ENCODE measurements at regions not wholly inside any gene's neighbourhood (a gene's known extent, or its start where the extent isn't known, plus 50 kb on each side); places are given as distances from the start of the nearest gene placed in this dataset.

- TF ChIP-seq CTCF (IDR thresholded peaks at IDR 0.05) = no peak
- no peak overlapping the region for H3K4me3 ChIP-seq
- no peaks in the 10 kb centered on the region for H3K27me3 ChIP-seq
- no peaks in the 10 kb centered on the region for H3K9me3 ChIP-seq
- no peak overlapping the region for H3K27ac ChIP-seq
- H3K4me1 ChIP-seq = no peaks in the 10 kb centered on the region
- no peak for DNase-seq (ENCODE audit: low spot score)
- no peaks in the 10 kb centered on the region for H3K36me3 ChIP-seq
These were observed 183.7 kb downstream of the MCHR2 start for GRCh38 chr6:99810295-99810694.

- no peak for TF ChIP-seq CTCF (IDR thresholded peaks at IDR 0.05)
These were observed 182.9 kb downstream of the MCHR2 start for GRCh38 chr6:99810942-99811620.

GRCh38 chr6:99811636-99812035 is 182.4 kb downstream of the MCHR2 start:
- no peaks in the 10 kb centered on the region for H3K9me3 ChIP-seq
- no peak overlapping the region for H3K27ac ChIP-seq
- no peaks in the 10 kb centered on the region for H3K27me3 ChIP-seq
- no peak overlapping the region for H3K4me3 ChIP-seq
- no peak for TF ChIP-seq CTCF (IDR thresholded peaks at IDR 0.05)
- H3K4me1 ChIP-seq = no peaks in the 10 kb centered on the region
- H3K36me3 ChIP-seq = no peaks in the 10 kb centered on the region
- no peak for DNase-seq (ENCODE audit: low spot score)

More at GRCh38 chr6:99810942-99811620, 182.9 kb downstream of the MCHR2 start:
- Histone ChIP-seq H3K27me3 (no peaks in the 10 kb centered on the region), H3K4me3 (no peak overlapping the region), H3K4me1 (no peaks in the 10 kb centered on the region), H3K27ac (no peak overlapping the region), H3K36me3 (no peaks in the 10 kb centered on the region), H3K9me3 (no peaks in the 10 kb centered on the region)
- no peak for DNase-seq (ENCODE audit: low spot score)

GRCh38 chr6:99813565-99813964 is 180.5 kb downstream of the MCHR2 start:
- no peaks in the 10 kb centered on the region for H3K27me3 ChIP-seq
- no peak overlapping the region for H3K27ac ChIP-seq
- no peaks in the 10 kb centered on the region for H3K9me3 ChIP-seq
- H3K36me3 ChIP-seq = no peaks in the 10 kb centered on the region
- no peak overlapping the region for H3K4me3 ChIP-seq
- TF ChIP-seq CTCF (IDR thresholded peaks at IDR 0.05) = no peak
- no peak for DNase-seq (ENCODE audit: low spot score)
- H3K4me1 ChIP-seq = no peaks in the 10 kb centered on the region

- Histone ChIP-seq H3K4me3 (no peak overlapping the region), H3K9me3 (no peaks in the 10 kb centered on the region), H3K27ac (no peak overlapping the region), H3K4me1 (no peaks in the 10 kb centered on the region), H3K27me3 (no peaks in the 10 kb centered on the region), H3K36me3 (no peaks in the 10 kb centered on the region)
- TF ChIP-seq CTCF (IDR thresholded peaks at IDR 0.05) = no peak
- no peak for DNase-seq (ENCODE audit: low spot score)
These were observed 179.6 kb downstream of the MCHR2 start for GRCh38 chr6:99814230-99814928.

Measured in right atrium auricular region (tissue), 2 donors.